SU-DHL-6 (cell line): ENCODE measurements at regions not wholly inside any gene's neighbourhood (a gene's known extent, or its start where the extent isn't known, plus 50 kb on each side); places are given as distances from the start of the nearest gene placed in this dataset.

Source experiments
- H2AFZ ChIP-seq: fragments of 200-600 bp; sonication (generic); 2 replicates; pipeline ENCODE4 v1.6.1; 2014; ENCODE audit warnings: low read depth, mild to moderate bottlenecking, moderate library complexity, mixed read lengths, antibody characterized with exemption, low read length; ENCODE audit not compliant: severe bottlenecking
- H3F3A ChIP-seq: fragments of 200-600 bp; shearing (Covaris generic); 2 replicates; pipeline ENCODE4 v1.6.0; 2016; ENCODE audit warnings: antibody characterized with exemption, mild to moderate bottlenecking; ENCODE audit not compliant: insufficient read depth
- H3K27ac ChIP-seq: fragments of 200-600 bp; sonication (generic); 2 replicates; pipeline ENCODE4 v1.5.1; 2016; ENCODE audit warnings: low read depth, mild to moderate bottlenecking, low read length, moderate library complexity, mixed read lengths
- H3K27me3 ChIP-seq: fragments of 200-600 bp; sonication (generic), shearing (Covaris generic); 2 replicates; pipeline ENCODE4 v1.6.0; 2014; ENCODE audit warnings: mild to moderate bottlenecking, low read length
- H3K36me3 ChIP-seq: fragments of 200-600 bp; sonication (generic); 2 replicates; pipeline ENCODE4 v1.6.1; 2014; ENCODE audit warnings: mild to moderate bottlenecking, low read length, mixed read lengths
- H3K4me2 ChIP-seq: fragments of 300-600, 200-600 bp; shearing (Covaris generic), sonication (generic); 2 replicates; pipeline ENCODE4 v1.6.0; 2014; ENCODE audit warnings: low read length, low read depth, mild to moderate bottlenecking; ENCODE audit not compliant: poor library complexity, severe bottlenecking
- H3K4me3 ChIP-seq: fragments of 200-600 bp; sonication (generic); 2 replicates; pipeline ENCODE4 v1.5.1; 2014; ENCODE audit warnings: antibody characterized with exemption, low read length, mild to moderate bottlenecking, mixed read lengths; ENCODE audit not compliant: insufficient read depth, poor library complexity, severe bottlenecking
- H3K79me2 ChIP-seq: fragments of 200-600 bp; sonication (generic); 2 replicates; pipeline ENCODE4 v1.6.1; 2014; ENCODE audit warnings: mild to moderate bottlenecking, low read length, moderate library complexity; ENCODE audit not compliant: insufficient read depth
- H3K9ac ChIP-seq: fragments of 200-600 bp; sonication (generic); 2 replicates; pipeline ENCODE4 v1.7.0; 2014; ENCODE audit warnings: mild to moderate bottlenecking, low read length
- H3K9me2 ChIP-seq: fragments of 200-600 bp; sonication (generic); replicated peaks from 2 replicates; pipeline ENCODE4 v1.6.1; 2014; ENCODE audit warnings: low read length; ENCODE audit not compliant: insufficient read depth
- H3K9me3 ChIP-seq: fragments of 200-600 bp; sonication (generic); 2 replicates; pipeline ENCODE4 v1.6.1; 2014; ENCODE audit warnings: low read length, mixed read lengths; ENCODE audit not compliant: insufficient read depth
- H4K20me1 ChIP-seq: fragments of 200-600 bp; sonication (generic); 2 replicates; pipeline ENCODE4 v1.6.1; 2014; ENCODE audit warnings: low read depth, mild to moderate bottlenecking, antibody characterized with exemption, low read length, moderate library complexity, mixed read lengths
- EZH2phosphoT487 ChIP-seq: fragments of 200-600 bp; sonication (generic), shearing (Covaris generic); conservative IDR thresholded peaks from 2 replicates; pipeline ENCODE4 v1.6.1; 2018; ENCODE audit warnings: mild to moderate bottlenecking, antibody characterized with exemption, low read length, moderate library complexity, mixed read lengths
- TF ChIP-seq, protein P1 (sequence below): fragments of 200-600 bp; sonication (generic); IDR thresholded peaks from one replicate; pipeline ENCODE4 v1.5.1; 2017; ENCODE audit warnings: antibody characterized with exemption, mild to moderate bottlenecking, low read length, moderate library complexity; ENCODE audit not compliant: insufficient read depth, poor library complexity, severe bottlenecking

DNA sequence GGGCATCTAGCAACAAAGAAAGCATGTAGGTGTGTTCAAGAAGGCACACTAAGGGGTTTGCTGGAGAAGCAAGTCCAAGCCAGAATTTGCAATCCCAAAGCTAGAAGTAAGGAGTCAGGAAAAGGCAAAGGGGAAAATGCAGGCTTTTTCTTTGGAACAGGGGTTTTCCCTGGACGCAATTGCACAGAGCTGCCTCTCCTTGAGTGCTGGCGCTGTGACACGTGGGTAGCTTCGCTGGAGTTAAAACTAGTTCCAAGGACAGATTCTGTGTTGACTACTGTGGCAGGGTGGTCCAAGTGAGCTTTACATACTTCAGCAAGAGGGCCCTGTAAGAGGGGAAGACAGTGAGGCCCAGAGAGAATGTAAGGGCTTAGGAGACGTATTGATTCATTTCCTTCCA is 277.1 kb downstream of the ADGRA3 start:
- H3K4me3 ChIP-seq: no peak overlapping the region
- no peaks in the 10 kb centered on the region for H3K9me3 ChIP-seq
- no peak overlapping the region for H3K9ac ChIP-seq
- no peak overlapping the region for H3K27ac ChIP-seq
- H2AFZ ChIP-seq: no peak overlapping the region
- no peak overlapping the region for H3K4me2 ChIP-seq
- H3K9me2 ChIP-seq: no peaks in the 10 kb centered on the region
- H3F3A ChIP-seq: no peaks in the 10 kb centered on the region
- no peaks in the 10 kb centered on the region for H3K36me3 ChIP-seq
- TF ChIP-seq EZH2phosphoT487: no peak
- TF ChIP-seq, protein P1, sequence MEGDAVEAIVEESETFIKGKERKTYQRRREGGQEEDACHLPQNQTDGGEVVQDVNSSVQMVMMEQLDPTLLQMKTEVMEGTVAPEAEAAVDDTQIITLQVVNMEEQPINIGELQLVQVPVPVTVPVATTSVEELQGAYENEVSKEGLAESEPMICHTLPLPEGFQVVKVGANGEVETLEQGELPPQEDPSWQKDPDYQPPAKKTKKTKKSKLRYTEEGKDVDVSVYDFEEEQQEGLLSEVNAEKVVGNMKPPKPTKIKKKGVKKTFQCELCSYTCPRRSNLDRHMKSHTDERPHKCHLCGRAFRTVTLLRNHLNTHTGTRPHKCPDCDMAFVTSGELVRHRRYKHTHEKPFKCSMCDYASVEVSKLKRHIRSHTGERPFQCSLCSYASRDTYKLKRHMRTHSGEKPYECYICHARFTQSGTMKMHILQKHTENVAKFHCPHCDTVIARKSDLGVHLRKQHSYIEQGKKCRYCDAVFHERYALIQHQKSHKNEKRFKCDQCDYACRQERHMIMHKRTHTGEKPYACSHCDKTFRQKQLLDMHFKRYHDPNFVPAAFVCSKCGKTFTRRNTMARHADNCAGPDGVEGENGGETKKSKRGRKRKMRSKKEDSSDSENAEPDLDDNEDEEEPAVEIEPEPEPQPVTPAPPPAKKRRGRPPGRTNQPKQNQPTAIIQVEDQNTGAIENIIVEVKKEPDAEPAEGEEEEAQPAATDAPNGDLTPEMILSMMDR: no peak
- H4K20me1 ChIP-seq: no peaks in the 10 kb centered on the region
- no peaks in the 10 kb centered on the region for H3K27me3 ChIP-seq
- no peaks in the 10 kb centered on the region for H3K79me2 ChIP-seq

GRCh38 chr4:22237846-22238494 is 277.9 kb downstream of the ADGRA3 start:
- Histone ChIP-seq H3K36me3 (no peaks in the 10 kb centered on the region), H3F3A (no peaks in the 10 kb centered on the region), H3K9me2 (no peaks in the 10 kb centered on the region), H3K9me3 (no peaks in the 10 kb centered on the region), H3K27ac (no peak overlapping the region), H3K4me2 (no peak overlapping the region), H2AFZ (no peak overlapping the region), H3K4me3 (no peak overlapping the region), H3K27me3 (no peaks in the 10 kb centered on the region), H4K20me1 (no peaks in the 10 kb centered on the region), H3K9ac (no peak overlapping the region), H3K79me2 (no peaks in the 10 kb centered on the region)
- no peak for TF ChIP-seq EZH2phosphoT487
- TF ChIP-seq, protein P1: no peak

- no peak for TF ChIP-seq EZH2phosphoT487
- H3K27ac ChIP-seq: no peak overlapping the region
- no peaks in the 10 kb centered on the region for H3K9me3 ChIP-seq
- no peaks in the 10 kb centered on the region for H3K9me2 ChIP-seq
- no peaks in the 10 kb centered on the region for H3K27me3 ChIP-seq
- H3K9ac ChIP-seq: no peak overlapping the region
- no peak overlapping the region for H3K4me3 ChIP-seq
- no peaks in the 10 kb centered on the region for H3K79me2 ChIP-seq
- no peak overlapping the region for H2AFZ ChIP-seq
- H3K36me3 ChIP-seq: no peaks in the 10 kb centered on the region
- no peak overlapping the region for H3K4me2 ChIP-seq
- H4K20me1 ChIP-seq: no peaks in the 10 kb centered on the region
- H3F3A ChIP-seq: no peaks in the 10 kb centered on the region
These were observed 278.6 kb downstream of the ADGRA3 start for GRCh38 chr4:22237155-22237751.

GRCh38 chr4:22235698-22236097 is 280.2 kb downstream of the ADGRA3 start:
- no peak overlapping the region for H3K9ac ChIP-seq
- no peaks in the 10 kb centered on the region for H3K36me3 ChIP-seq
- H3K79me2 ChIP-seq: no peaks in the 10 kb centered on the region
- no peak overlapping the region for H3K4me2 ChIP-seq
- no peaks in the 10 kb centered on the region for H3K9me3 ChIP-seq
- no peak overlapping the region for H3K4me3 ChIP-seq
- no peaks in the 10 kb centered on the region for H3K9me2 ChIP-seq
- H4K20me1 ChIP-seq: no peaks in the 10 kb centered on the region
- H3K27ac ChIP-seq: no peak overlapping the region
- no peaks in the 10 kb centered on the region for H3K27me3 ChIP-seq
- no peaks in the 10 kb centered on the region for H3F3A ChIP-seq
- no peak overlapping the region for H2AFZ ChIP-seq
- TF ChIP-seq, protein P1: no peak
- TF ChIP-seq EZH2phosphoT487: no peak
